Gastrocnemius medialis (tissue), 4 donors: ENCODE measurements at regions not wholly inside any gene's neighbourhood (a gene's known extent, or its start where the extent isn't known, plus 50 kb on each side); places are given as distances from the start of the nearest gene placed in this dataset.
"Not testable (repeated sequence)": the region's sequence is repeated elsewhere in the genome, so short reads cannot be mapped to it uniquely, and the experiment has no call there.

Source experiments
- ATAC-seq, 2 donors: fragments of 150-250 bp; one replicate each; pipeline ENCODE4 v1.9.1; 2016
- DNase-seq, 2 donors: peaks; one replicate each; pipeline ENCODE4 v3.0.0-alpha.2; 2019
- H3K27ac ChIP-seq, 4 donors: fragments of 200-600 bp; sonication (generic); 1 replicate in 1 of 4; 2 replicates in 3 of 4; pipeline ENCODE4 v1.5.1; 2016 to 2018; ENCODE audit warnings: mild to moderate bottlenecking in 2 of 4, moderate library complexity in 1 of 4
- H3K27me3 ChIP-seq, 3 donors: fragments of 200-600 bp; sonication (generic) in 2 of 3; 1 replicate in 1 of 3; 2 replicates in 2 of 3; pipeline versions ENCODE4 v1.5.1 to v1.6.0; 2016 to 2019; ENCODE audit warnings: mild to moderate bottlenecking in 1 of 3, moderate library complexity in 1 of 3
- H3K36me3 ChIP-seq, 2 donors: fragments of 200-600 bp; sonication (generic) in 1 of 2; one replicate each; pipeline ENCODE4 v1.5.1; 2017 to 2018
- H3K4me1 ChIP-seq, 2 donors: fragments of 200-600 bp; sonication (generic) in 1 of 2; one replicate each; pipeline ENCODE4 v1.5.1; 2016 to 2017; ENCODE audit warnings: mild to moderate bottlenecking in 2 of 2
- H3K4me3 ChIP-seq, 4 donors: fragments of 200-600 bp; sonication (generic) in 3 of 4; 1 replicate in 1 of 4; 2 replicates in 3 of 4; pipeline ENCODE4 v1.5.1; 2016 to 2019; ENCODE audit warnings: mild to moderate bottlenecking in 2 of 4
- H3K9me3 ChIP-seq, 3 donors: fragments of 200-600 bp; sonication (generic) in 2 of 3; 1 replicate in 1 of 3; 2 replicates in 2 of 3; pipeline ENCODE4 v1.5.1; 2016 to 2019
- POLR2A ChIP-seq, 2 donors: fragments of 450-650 bp; IDR thresholded peaks; one replicate each; pipeline ENCODE4 v1.6.1; 2017; ENCODE audit warnings: antibody characterized with exemption in 2 of 2, mild to moderate bottlenecking in 2 of 2, moderate library complexity in 2 of 2
- in situ Hi-C, 4 donors: fragments of 200-750 bp; cut with MboI; loops; one replicate each; pipeline versions ENCODE4 v1.15.0 to v1.8.0; 2017; ENCODE audit warnings: low sequenced_read_pairs in 4 of 4
- intact Hi-C: fragments of 100-400 bp; cut with DNase I; formaldehyde crosslinking; loops from one replicate; pipeline ENCODE4 v1.15.1; 2023; ENCODE audit warnings: low total_unique reads
- TF ChIP-seq, protein P1 (sequence below), 5 experiments: fragments of 450-650 bp in 3 of 5; fragments of 200-600 bp in 2 of 5; sonication (generic) in 2 of 5; IDR thresholded peaks in 4 of 5; conservative IDR thresholded peaks in 1 of 5; 1 replicate in 4 of 5; 2 replicates in 1 of 5; pipeline ENCODE4 v1.5.1; 2016 to 2019; ENCODE audit warnings: antibody characterized with exemption in 5 of 5, mild to moderate bottlenecking in 3 of 5, moderate library complexity in 3 of 5

DNA sequence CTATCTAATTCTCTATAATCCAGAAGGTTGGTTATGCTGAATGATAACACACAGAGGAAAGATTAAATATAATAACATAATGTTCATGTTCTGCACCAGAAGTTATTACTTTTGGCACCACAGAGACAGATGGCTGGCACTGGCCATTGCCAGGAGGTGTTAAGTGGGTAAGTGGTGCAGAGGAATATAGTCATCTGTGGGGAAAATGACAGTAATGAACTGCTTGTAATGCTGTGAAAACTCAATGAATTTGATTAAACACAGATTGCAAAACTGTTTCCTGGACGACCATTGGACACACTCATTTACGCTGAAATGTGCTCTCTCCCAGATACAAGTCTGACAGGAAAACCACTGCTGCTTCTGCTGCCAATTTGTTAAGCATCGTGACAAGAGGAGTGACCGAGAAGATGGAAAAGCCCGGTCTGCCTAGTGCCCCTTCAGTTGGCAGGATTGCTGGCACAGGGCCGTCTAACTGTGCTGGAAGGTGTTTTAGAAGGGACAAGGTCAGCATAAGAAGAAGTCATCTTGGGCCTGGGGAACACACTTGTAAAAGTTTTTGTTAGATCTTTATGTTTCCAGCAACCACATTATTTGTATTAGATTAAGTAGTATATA, 567.4 kb downstream of the CBLN4 start:
- no peak for TF ChIP-seq POLR2A (IDR thresholded peaks at IDR 0.05)
- TF ChIP-seq, protein P1, sequence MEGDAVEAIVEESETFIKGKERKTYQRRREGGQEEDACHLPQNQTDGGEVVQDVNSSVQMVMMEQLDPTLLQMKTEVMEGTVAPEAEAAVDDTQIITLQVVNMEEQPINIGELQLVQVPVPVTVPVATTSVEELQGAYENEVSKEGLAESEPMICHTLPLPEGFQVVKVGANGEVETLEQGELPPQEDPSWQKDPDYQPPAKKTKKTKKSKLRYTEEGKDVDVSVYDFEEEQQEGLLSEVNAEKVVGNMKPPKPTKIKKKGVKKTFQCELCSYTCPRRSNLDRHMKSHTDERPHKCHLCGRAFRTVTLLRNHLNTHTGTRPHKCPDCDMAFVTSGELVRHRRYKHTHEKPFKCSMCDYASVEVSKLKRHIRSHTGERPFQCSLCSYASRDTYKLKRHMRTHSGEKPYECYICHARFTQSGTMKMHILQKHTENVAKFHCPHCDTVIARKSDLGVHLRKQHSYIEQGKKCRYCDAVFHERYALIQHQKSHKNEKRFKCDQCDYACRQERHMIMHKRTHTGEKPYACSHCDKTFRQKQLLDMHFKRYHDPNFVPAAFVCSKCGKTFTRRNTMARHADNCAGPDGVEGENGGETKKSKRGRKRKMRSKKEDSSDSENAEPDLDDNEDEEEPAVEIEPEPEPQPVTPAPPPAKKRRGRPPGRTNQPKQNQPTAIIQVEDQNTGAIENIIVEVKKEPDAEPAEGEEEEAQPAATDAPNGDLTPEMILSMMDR (IDR thresholded peaks at IDR 0.05 in 4 of 5, conservative IDR thresholded peaks at IDR 0.05 in 1 of 5) = no peak
- intact Hi-C loops (no loop called here), in situ Hi-C loops (no loop called here)
- H3K4me3 ChIP-seq = no peak overlapping the region
- no peaks in the 10 kb centered on the region for H3K36me3 ChIP-seq
- H3K9me3 ChIP-seq = no peaks in the 10 kb centered on the region
- no peak for DNase-seq
- H3K27ac ChIP-seq = no peak overlapping the region
- H3K27me3 ChIP-seq = no peaks in the 10 kb centered on the region
- H3K4me1 ChIP-seq = no peaks in the 10 kb centered on the region
- ATAC-seq = no peak

DNA sequence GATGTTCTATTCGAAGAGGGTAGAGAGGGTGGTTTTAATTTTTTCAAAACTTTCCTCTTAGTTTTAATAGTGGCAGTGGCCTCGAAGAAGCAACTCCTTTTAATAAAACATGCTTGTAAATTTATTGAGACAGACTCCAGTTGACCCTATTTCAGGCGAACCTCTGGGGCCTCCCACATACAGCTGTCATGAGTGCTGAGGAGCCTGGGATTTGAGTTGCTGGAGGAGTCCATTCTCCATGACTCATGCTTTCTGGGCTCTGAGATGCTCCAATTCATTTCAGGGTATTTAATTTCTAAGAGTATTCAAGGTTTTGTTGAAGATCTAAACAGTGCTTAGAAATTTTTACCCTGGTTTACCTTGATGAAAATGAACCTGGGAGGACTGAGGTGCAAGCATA, 580.4 kb downstream of the CBLN4 start:
- in situ Hi-C loops (no loop called here), intact Hi-C loops (no loop called here)
- H3K4me1 ChIP-seq = no peaks in the 10 kb centered on the region
- ATAC-seq (no peak), DNase-seq (no peak)
- no peaks in the 10 kb centered on the region for H3K27me3 ChIP-seq
- no peaks in the 10 kb centered on the region for H3K9me3 ChIP-seq
- H3K36me3 ChIP-seq = no peaks in the 10 kb centered on the region
- H3K27ac ChIP-seq = no peak overlapping the region
- H3K4me3 ChIP-seq = no peak overlapping the region
- TF ChIP-seq, protein P1 (IDR thresholded peaks at IDR 0.05 in 4 of 5, conservative IDR thresholded peaks at IDR 0.05 in 1 of 5) = no peak
- TF ChIP-seq POLR2A (IDR thresholded peaks at IDR 0.05) = no peak

DNA sequence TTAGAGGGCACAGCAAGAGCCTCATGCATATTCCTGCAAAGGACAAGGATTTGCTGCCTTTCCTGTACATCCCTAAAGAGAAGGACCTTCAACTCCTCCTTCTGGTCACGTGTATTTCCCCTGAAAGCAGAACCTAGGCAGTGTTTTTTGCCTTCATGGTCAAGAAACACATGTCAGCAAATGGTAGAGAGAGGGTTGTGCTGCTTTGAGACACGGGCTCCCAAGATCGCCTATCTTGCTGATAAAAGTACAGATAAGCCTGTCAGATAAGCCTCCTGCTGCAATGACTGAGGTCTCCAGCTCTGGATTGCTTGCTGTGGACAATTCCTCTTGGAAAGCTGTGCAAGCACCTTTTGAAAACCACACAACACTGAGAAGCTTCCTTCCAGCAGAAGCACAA, 580.8 kb downstream of the CBLN4 start:
- no peaks in the 10 kb centered on the region for H3K4me1 ChIP-seq
- ATAC-seq (no peak), DNase-seq (no peak)
- H3K27ac ChIP-seq = no peak overlapping the region
- H3K27me3 ChIP-seq = no peaks in the 10 kb centered on the region
- intact Hi-C loops (no loop called here), in situ Hi-C loops (no loop called here)
- H3K36me3 ChIP-seq = no peaks in the 10 kb centered on the region
- no peak overlapping the region for H3K4me3 ChIP-seq
- TF ChIP-seq, protein P1 (IDR thresholded peaks at IDR 0.05 in 4 of 5, conservative IDR thresholded peaks at IDR 0.05 in 1 of 5) = no peak
- TF ChIP-seq POLR2A (IDR thresholded peaks at IDR 0.05) = no peak
- H3K9me3 ChIP-seq = no peaks in the 10 kb centered on the region

DNA sequence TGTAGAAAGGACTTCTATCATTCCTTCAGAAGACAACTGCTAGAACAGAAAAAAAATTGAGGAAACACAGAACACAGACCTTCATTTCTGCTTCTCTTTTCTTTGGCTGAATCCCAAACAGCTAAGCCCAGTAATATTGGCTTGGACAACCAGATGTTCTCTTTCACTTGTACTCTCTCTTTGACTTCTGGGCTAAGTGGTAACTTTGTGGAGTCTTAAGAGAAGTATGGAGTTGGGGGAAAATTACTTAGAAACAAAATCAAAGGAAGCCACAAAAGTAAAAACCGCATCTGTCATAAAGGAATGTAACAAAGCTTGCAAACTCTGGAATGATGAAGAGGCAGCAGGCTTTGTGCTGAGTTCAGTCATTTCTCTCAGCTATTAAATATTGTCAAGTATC, 587.5 kb downstream of the CBLN4 start:
- ATAC-seq (no peak), DNase-seq (no peak)
- no peaks in the 10 kb centered on the region for H3K36me3 ChIP-seq
- H3K9me3 ChIP-seq = no peaks in the 10 kb centered on the region
- TF ChIP-seq, protein P1 (IDR thresholded peaks at IDR 0.05 in 4 of 5, conservative IDR thresholded peaks at IDR 0.05 in 1 of 5) = no peak
- no peak for TF ChIP-seq POLR2A (IDR thresholded peaks at IDR 0.05)
- intact Hi-C loops (no loop called here), in situ Hi-C loops (no loop called here)
- no peak overlapping the region for H3K27ac ChIP-seq
- no peaks in the 10 kb centered on the region for H3K27me3 ChIP-seq
- no peak overlapping the region for H3K4me3 ChIP-seq
- no peaks in the 10 kb centered on the region for H3K4me1 ChIP-seq

DNA sequence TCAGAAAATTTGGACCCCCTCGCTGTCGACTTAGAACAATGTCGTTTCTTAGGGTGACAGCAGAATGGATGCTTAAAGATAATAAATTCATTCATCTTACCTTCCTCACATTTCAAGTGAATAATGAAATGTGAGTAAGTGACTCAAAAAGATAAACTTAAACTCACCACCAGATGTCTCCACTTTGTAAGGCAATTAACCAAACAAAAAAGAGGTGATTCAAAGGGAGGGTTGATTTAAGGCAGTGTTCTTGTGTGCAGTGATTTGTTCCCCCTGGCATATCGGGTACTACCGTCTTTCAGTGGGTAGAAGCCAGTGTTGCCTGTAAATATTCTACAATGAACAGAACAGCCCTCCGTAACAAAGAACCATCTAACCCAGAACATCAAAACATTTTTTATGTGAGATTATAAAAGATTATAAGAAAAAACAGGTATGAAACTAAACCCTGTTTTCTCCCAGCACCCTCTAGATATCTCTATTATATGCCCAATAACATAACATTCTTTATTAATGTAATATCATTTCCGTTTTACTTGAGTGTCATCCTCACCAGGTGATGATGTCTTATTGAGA, 589.7 kb downstream of the CBLN4 start:
- no peaks in the 10 kb centered on the region for H3K4me1 ChIP-seq
- H3K27ac ChIP-seq = no peak overlapping the region
- intact Hi-C loops = no loop called here
- H3K36me3 ChIP-seq = no peaks in the 10 kb centered on the region
- DNase-seq (no peak), ATAC-seq (no peak)
- H3K27me3 ChIP-seq = no peaks in the 10 kb centered on the region
- TF ChIP-seq, protein P1 (IDR thresholded peaks at IDR 0.05 in 4 of 5, conservative IDR thresholded peaks at IDR 0.05 in 1 of 5) = no peak
- no peak for TF ChIP-seq POLR2A (IDR thresholded peaks at IDR 0.05)
- H3K9me3 ChIP-seq = no peaks in the 10 kb centered on the region
- in situ Hi-C loops = no loop called here
- no peak overlapping the region for H3K4me3 ChIP-seq

DNA sequence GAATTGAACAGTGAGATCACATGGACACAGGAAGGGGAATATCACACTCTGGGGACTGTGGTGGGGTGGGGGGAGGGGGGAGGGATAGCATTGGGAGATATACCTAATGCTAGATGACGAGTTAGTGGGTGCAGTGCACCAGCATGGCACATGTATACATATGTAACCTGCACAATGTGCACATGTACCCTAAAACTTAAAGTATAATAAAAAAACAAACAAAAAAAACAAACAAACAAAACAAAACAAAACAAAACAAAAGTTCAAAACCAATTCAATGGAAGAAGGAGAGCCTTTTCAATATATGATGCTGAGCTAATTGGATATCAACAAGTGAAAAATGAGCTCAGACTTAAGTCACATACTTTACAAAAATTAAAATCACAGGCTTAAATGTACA, 592.8 kb downstream of the CBLN4 start:
- intact Hi-C loops, H3K4me3 ChIP-seq, ATAC-seq, H3K9me3 ChIP-seq, H3K27ac ChIP-seq, H3K4me1 ChIP-seq, H3K36me3 ChIP-seq, DNase-seq, H3K27me3 ChIP-seq, in situ Hi-C loops: not testable (repeated sequence)
